ENCODE measurements at regions not wholly inside any gene's neighbourhood (a gene's known extent, or its start where the extent isn't known, plus 50 kb on each side); places are given as distances from the start of the nearest gene placed in this dataset.

- TF ChIP-seq CTCF (IDR thresholded peaks at IDR 0.05; ENCODE audit: poor library complexity) (no peak), EZH2 (IDR thresholded peaks at IDR 0.05; ENCODE audit: borderline replicate concordance) (no peak), EZH2phosphoT487 (IDR thresholded peaks at IDR 0.05; ENCODE audit: low read depth, severe bottlenecking, unreplicated experiment) (no peak)
These were observed 75.9 kb downstream of the SCGB2B2 start for GRCh38 chr19:34601071-34601470.
